GM12872 (cell line): ENCODE measurements at regions not wholly inside any gene's neighbourhood (a gene's known extent, or its start where the extent isn't known, plus 50 kb on each side); places are given as distances from the start of the nearest gene placed in this dataset.
A peak's percentile ranks its signal among the peaks of the same experiment; 100 is the strongest.

Source experiments
- CTCF ChIP-seq: IDR thresholded peaks from 3 replicates; pipeline ENCODE4 v1.5.1; 2011; ENCODE audit warnings: low read depth, mild to moderate bottlenecking, low read length, moderate library complexity; ENCODE audit not compliant: insufficient read depth

DNA sequence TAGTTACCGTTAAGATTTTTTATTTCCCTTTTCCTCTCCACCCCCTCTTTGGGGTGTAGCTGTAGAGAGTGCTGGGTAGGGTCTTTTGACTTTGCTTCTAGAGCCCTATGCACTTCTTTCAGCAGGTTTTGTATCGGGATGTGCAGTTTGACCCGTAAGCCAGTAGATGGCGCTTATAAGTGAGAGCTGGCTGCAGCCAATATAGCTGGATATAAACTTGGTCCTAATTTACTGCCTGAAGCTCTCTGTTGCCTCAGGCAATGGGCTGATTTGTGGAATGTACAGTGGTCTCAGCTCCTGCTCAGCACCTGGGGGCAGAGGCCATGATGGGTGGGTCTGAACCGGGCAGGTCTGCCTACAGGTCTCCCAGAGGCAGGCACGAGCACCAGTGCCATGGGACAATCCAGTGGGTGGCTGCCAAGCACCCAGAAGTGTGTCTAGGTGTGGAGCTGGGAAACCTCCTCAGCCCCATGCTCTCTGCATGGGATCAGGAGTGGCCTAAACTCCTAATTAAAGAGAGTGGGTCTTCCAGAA, 146.5 kb downstream of the SPANXN1 start:
- peak; percentile 38; the same call in 2 of the 3 replicates for TF ChIP-seq CTCF

- no peak for TF ChIP-seq CTCF
Measured at GRCh38 chrX:145394344-145394743, 147.0 kb downstream of the SPANXN1 start.

GRCh38 chrX:145396612-145397011, 149.3 kb downstream of the SPANXN1 start:
- TF ChIP-seq CTCF, result no peak

DNA sequence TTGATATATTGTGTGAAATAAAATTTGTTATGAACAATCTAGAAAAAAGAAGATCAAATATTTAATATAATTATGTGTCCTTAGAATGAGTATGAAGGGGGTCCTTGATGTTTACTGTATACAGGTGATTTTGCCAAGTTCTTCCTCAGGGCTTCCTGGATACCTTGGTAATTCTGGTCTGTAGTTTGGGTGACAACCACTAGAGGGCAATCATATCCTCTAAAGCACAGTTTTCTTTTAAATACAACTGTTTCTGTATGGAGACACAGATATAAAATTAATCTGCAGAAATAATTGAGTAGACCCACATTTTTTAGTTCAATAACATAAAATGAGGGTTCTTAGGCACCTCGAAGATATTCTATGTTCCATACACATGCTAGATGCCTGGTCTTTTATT, 157.7 kb downstream of the SPANXN1 start:
- TF ChIP-seq CTCF, result peak; percentile 48; the same call in 1 of the 3 replicates

DNA sequence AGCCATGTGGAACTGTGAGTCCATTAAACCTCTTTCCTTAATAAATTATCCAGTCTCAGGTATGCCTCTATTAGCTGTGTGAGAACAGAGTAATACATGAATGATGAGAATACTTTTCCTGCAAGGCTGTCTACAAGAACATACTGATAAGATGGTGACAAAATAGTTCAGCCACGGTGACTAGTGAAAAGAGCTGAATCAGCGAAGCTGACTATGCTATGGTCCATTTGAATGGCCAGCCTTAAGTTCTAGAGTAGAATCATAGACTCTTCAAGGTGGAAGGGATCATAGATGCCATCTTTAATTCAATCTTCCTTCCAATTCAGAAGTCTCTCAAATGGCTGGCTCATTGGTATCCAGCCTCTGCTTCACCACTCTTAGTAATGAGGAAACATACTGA, 163.3 kb downstream of the SPANXN1 start:
- no peak for TF ChIP-seq CTCF

GRCh38 chrX:145464650-145465049, 217.3 kb downstream of the SPANXN1 start:
- no peak for TF ChIP-seq CTCF

GRCh38 chrX:145475725-145476124, 228.4 kb downstream of the SPANXN1 start:
- no peak for TF ChIP-seq CTCF

GRCh38 chrX:145484740-145485139, 237.4 kb downstream of the SPANXN1 start:
- TF ChIP-seq CTCF, result no peak
